Stimulated activated naive CD8-positive, alpha-beta T cell treated with anti-CD3 and anti-CD28 coated beads, Interleukin-15, amount 100 ng/mL, for 72 hours (primary cell): ENCODE measurements at regions not wholly inside any gene's neighbourhood (a gene's known extent, or its start where the extent isn't known, plus 50 kb on each side); places are given as distances from the start of the nearest gene placed in this dataset.

Source experiments
- ATAC-seq: fragments of 150-1000 bp; cut with Tn5 transposase; 2 replicates; pipeline ENCODE4 v1.10.0; 2021; ENCODE audit warnings: mild to moderate bottlenecking, moderate library complexity
- DNase-seq, 2 donors: peaks; one replicate each; pipeline ENCODE4 v3.0.0; 2021 to 2022
- H3K27ac Mint-ChIP-seq, 2 donors: one replicate each; pipeline ENCODE4 v1.8.0; 2022; ENCODE audit warnings: mild to moderate bottlenecking in 2 of 2, mixed read lengths in 2 of 2, moderate library complexity in 2 of 2
- H3K27me3 Mint-ChIP-seq: one replicate; pipeline ENCODE4 v1.8.0; 2022; ENCODE audit warnings: mixed read lengths
- H3K4me1 Mint-ChIP-seq: one replicate; pipeline ENCODE4 v1.8.0; 2022; ENCODE audit warnings: mild to moderate bottlenecking, mixed read lengths
- H3K4me3 Mint-ChIP-seq, 2 donors: one replicate each; pipeline ENCODE4 v1.8.0; 2022; ENCODE audit warnings: mild to moderate bottlenecking in 2 of 2, mixed read lengths in 2 of 2, moderate library complexity in 1 of 2
- H3K9me3 Mint-ChIP-seq, 2 donors: one replicate each; pipeline ENCODE4 v1.8.0; 2022; ENCODE audit warnings: mixed read lengths in 2 of 2

DNA sequence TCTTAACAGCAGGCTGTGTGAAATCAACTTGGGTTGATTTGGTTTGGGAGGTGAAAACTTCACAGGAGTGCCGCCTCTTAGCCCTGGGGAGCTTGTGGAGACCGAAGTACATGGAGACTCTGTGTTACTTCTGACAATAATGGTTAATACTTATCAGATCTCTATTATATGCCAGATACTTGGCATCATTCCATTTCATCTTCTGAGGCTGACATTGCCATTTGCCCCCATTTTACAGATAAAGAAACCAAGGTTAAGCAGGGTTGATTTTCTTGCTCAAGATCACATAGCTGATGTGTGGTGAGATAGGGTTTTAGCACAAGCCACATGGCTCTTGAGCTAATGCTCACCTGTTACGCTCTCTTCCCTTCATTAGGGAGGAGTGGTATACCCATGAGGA, 150.6 kb upstream of the FAM13C start:
- no peak for ATAC-seq
- Mint-ChIP-seq H3K9me3 (no peaks in the 10 kb centered on the region), H3K27me3 (no peaks in the 10 kb centered on the region), H3K27ac (no peak overlapping the region), H3K4me1 (no peaks in the 10 kb centered on the region), H3K4me3 (no peak overlapping the region)
- no peak for DNase-seq

DNA sequence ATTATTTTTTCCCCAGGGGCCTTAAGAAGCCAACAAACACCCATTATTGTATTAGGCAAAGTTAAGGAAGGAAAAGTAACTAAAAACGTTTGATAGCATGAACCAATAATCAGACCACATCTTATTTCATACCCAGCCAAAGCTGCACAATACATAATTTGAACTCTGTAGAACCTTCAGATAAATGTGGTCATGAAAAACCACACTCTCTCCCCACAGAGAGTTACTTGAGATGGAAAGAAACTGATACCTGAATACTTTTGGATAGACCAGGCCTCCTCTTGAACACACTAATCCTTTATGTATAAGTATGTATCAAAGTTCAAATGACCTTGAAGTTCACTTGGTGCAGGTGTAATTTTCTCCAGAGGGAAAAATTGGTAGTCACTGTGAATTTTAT, 146.6 kb upstream of the FAM13C start:
- H3K4me3 Mint-ChIP-seq, result no peak overlapping the region
- H3K27ac Mint-ChIP-seq, result no peak overlapping the region
- H3K4me1 Mint-ChIP-seq, result no peaks in the 10 kb centered on the region
- no peaks in the 10 kb centered on the region for H3K27me3 Mint-ChIP-seq
- no peak for DNase-seq
- no peaks in the 10 kb centered on the region for H3K9me3 Mint-ChIP-seq
- no peak for ATAC-seq

DNA sequence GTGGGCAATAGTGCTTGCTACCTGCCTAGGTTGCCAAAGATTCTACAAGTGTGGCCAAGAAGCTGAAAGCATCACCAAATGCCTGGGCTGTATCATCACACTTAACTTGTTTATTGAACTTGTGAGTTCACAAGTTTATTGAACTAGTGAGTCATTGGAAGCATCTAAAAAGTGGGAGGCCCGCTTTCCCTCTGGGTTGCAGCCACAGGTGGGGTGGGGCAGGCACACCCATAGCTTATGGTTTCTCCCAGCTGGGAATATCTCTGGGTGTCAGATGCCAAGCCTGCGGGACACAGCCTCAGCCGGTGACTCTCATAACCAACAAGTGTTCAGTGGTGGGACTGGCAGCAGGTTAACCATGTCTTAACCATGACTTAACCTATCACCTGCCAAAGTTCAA, 145.9 kb upstream of the FAM13C start:
- Mint-ChIP-seq H3K27me3 (no peaks in the 10 kb centered on the region), H3K4me1 (no peaks in the 10 kb centered on the region), H3K4me3 (no peak overlapping the region), H3K9me3 (no peaks in the 10 kb centered on the region), H3K27ac (no peak overlapping the region)
- DNase-seq (no peak), ATAC-seq (no peak)

DNA sequence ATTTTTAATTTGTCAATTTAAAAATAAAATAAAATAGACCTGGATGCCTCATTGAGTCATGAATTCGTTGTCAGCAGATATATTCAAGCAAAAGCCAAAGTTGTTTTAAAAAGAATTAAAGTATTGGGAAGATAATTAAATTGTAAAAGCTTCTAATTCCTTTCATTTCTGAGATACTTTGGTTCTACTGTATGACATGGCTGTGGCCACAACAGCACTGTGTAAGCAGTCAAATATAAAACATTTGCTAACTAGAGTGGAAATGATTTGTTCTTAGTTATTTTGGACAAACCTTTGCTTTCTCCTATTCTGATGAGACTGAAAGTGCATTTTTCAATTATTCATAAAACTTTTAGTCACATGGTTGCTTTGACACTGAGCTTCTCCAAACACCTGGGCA, 143.6 kb upstream of the FAM13C start:
- H3K27ac Mint-ChIP-seq, result no peak overlapping the region
- H3K9me3 Mint-ChIP-seq, result no peaks in the 10 kb centered on the region
- no peak for ATAC-seq
- no peaks in the 10 kb centered on the region for H3K4me1 Mint-ChIP-seq
- no peak overlapping the region for H3K4me3 Mint-ChIP-seq
- no peak for DNase-seq
- no peaks in the 10 kb centered on the region for H3K27me3 Mint-ChIP-seq

DNA sequence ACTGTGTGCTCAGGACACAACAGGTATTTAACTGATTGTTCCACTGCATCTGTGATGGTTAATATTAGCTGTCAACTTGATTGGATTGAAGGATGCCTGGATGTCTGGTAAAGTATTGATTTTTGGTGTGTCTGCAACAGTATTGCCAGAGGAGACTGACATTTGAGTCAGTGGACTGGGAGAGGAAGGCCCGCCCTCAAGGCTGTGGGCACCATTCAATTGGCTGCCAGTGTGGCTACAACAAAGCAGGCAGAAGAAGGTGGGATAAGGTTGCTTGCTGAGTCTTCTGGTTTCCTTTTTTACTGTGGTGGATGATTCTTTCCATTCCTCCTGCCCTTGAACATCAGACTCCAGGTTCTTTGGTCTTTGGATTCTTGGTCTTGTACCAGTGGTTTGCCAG, 137.1 kb upstream of the FAM13C start:
- Mint-ChIP-seq H3K9me3 (peaks cover 8 to 27% of the 10 kb centered on the region in 2 donors), H3K27ac (no peak overlapping the region), H3K4me3 (no peak overlapping the region), H3K27me3 (no peaks in the 10 kb centered on the region), H3K4me1 (no peaks in the 10 kb centered on the region)
- ATAC-seq, result no peak
- DNase-seq, result no peak

DNA sequence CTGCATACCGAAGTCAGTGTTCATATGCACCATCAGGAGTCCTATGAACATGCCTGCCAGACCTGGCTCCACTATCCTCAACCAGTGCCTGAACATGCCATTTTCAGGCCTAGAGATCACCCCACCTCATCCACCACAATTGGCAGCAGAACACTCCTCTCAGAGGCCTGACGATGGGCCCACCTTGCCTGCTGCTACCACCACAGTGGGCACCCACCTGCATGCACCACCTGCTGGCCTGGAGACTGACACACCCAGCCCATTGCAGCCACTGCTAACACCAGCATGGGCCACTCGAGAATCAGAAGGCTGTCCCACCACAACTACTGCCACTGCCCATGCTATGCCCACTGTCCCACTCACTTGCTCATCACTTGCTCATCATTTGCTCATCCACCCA, 130.7 kb upstream of the FAM13C start:
- Mint-ChIP-seq H3K27me3 (no peaks in the 10 kb centered on the region), H3K27ac (peak overlapping the region in 1 of 2 donors; percentile 36), H3K9me3 (peaks cover 16 to 36% of the 10 kb centered on the region in 2 donors), H3K4me3 (no peak overlapping the region), H3K4me1 (no peaks in the 10 kb centered on the region)
- DNase-seq, result no peak
- ATAC-seq, result peak; percentile 31

DNA sequence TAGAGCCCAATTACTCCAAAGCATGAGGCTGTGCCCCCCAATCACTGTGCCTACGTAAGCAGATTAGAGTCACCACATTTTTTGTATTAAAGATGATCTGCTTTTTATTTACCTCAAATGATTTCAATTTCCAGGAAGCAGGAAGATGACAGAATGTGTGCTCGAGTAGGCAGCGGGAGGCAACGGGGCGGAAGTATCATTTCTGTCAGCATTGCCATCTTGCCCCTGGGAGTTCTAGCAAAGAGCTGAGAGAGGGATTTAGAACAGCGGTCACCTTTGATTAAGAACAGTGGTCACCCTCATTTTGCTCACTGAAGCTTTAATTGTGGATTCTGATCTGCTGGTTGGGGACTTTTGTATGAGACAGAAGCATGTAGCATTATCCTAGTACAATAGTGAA, 117.1 kb upstream of the FAM13C start:
- H3K9me3 Mint-ChIP-seq, result peaks cover 6 to 43% of the 10 kb centered on the region in 2 donors

DNA sequence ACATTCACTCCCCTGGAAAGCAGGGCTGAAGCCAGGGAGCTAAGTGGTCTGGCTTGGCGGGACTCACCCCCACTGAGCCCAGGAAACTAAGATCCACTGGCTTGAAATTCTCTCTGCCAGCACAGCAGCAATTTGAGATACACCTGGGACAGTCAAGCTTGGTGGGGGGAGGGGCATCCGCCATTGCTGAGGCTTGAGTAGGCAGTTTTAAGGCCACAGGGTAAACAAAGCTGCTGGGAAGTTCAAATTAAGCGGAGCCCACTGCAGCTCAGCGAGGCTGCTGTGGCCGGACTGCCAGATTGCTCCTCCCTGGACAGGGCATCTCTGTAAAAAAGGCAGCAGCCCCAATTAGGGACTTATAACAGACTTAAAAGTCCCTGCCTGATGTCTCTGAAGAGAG, 108.2 kb upstream of the FAM13C start:
- H3K27me3 Mint-ChIP-seq, result no peaks in the 10 kb centered on the region
- H3K4me3 Mint-ChIP-seq, result no peak overlapping the region
- DNase-seq (no peak), ATAC-seq (no peak)
- H3K9me3 Mint-ChIP-seq, result peaks cover 31 to 32% of the 10 kb centered on the region in 2 donors
- no peaks in the 10 kb centered on the region for H3K4me1 Mint-ChIP-seq
- H3K27ac Mint-ChIP-seq, result no peak overlapping the region

More for the DNA sequence above, 117.1 kb upstream of the FAM13C start:
- Mint-ChIP-seq H3K4me3 (no peak overlapping the region), H3K4me1 (no peaks in the 10 kb centered on the region), H3K27ac (no peak overlapping the region), H3K27me3 (no peaks in the 10 kb centered on the region)
- DNase-seq, result no peak
- ATAC-seq, result no peak

DNA sequence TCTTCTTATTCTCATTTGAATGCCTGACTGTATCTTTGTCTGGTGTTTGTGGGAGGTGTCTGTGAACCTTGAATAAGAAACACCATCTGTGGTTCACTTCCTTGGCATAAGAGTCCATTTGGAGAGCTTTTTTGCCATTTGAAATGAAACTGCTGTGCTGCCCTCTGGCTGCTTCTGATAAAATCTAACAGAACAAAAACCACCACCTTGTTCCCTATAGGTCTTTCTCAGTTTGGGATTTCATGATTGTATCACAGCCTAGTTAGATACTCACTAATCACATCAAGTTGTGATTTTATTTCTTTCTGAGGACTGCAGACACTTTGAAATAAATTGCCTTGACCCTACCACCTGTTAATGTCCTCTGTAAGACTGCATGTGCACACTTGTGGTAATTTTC, 102.7 kb upstream of the FAM13C start:
- Mint-ChIP-seq H3K27ac (no peak overlapping the region), H3K9me3 (peaks cover 0 to 17% of the 10 kb centered on the region in 2 donors), H3K27me3 (no peaks in the 10 kb centered on the region), H3K4me3 (no peak overlapping the region), H3K4me1 (no peaks in the 10 kb centered on the region)
- ATAC-seq (no peak), DNase-seq (no peak)

DNA sequence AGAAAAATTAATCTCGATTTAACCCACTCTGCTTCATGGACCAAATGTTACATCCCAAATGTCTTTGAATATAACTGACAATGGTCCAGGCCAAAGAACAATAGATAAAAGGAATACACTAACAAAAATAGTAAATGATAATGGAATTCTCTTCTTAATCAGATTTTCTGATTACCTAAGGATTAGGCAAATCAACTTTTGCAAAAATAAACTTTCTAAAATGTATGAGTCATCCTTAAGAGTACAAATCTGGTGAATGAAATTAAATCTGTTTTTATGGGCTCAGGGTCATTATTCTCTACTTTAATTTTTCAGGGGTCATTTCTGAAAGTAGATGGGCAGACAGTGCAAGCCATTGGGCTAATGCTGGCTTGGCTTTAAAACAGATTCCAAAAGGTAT, 102.1 kb upstream of the FAM13C start:
- Mint-ChIP-seq H3K4me3 (no peak overlapping the region), H3K27me3 (no peaks in the 10 kb centered on the region), H3K27ac (no peak overlapping the region), H3K9me3 (peaks cover 0 to 17% of the 10 kb centered on the region in 2 donors), H3K4me1 (no peaks in the 10 kb centered on the region)
- DNase-seq (no peak), ATAC-seq (no peak)

DNA sequence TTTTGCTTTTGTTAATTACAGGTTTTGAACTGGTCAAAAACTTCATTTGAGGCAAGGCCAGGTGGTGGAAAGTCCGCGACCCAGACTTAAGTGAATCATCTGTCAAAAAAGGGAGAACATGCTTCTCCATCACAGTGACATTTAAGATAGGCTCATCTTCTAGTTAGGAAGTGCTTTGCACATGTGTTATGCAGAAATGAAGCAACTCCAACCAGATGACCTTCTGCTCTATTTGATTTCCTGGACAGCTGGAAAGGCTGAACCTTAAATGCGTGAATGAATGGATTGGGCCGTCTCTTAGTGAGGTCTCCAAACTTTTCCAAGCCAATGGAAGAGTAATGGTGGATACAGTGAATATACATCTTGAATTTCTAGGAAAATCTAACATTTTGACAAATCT, 101.6 kb upstream of the FAM13C start:
- Mint-ChIP-seq H3K27me3 (no peaks in the 10 kb centered on the region), H3K9me3 (peaks cover 0 to 13% of the 10 kb centered on the region in 2 donors), H3K4me1 (no peaks in the 10 kb centered on the region), H3K4me3 (no peak overlapping the region), H3K27ac (no peak overlapping the region)
- DNase-seq, result no peak
- ATAC-seq, result no peak

DNA sequence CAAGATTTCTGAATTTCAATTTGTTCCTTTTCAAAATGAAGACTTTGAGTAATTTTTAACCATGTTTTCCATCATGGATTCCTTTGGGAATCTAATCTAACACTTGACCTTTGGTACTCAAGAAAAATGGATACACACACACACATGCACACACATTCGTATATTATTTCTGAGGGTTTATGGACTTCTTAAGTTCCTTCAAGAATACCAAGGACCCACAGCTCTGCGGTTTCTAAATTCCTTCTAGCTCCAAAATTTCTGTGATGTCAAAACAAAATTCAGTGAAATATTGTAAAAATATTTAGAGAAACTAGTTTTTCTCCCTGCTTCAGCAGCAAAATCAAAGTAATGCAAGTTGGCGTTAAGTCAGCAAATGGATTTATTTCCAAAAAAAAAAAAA, 98.3 kb upstream of the FAM13C start:
- H3K4me3 Mint-ChIP-seq, result no peak overlapping the region
- DNase-seq (no peak), ATAC-seq (no peak)
- peaks cover 0 to 4% of the 10 kb centered on the region in 2 donors for H3K9me3 Mint-ChIP-seq
- H3K27ac Mint-ChIP-seq, result no peak overlapping the region
- no peaks in the 10 kb centered on the region for H3K4me1 Mint-ChIP-seq
- H3K27me3 Mint-ChIP-seq, result no peaks in the 10 kb centered on the region

DNA sequence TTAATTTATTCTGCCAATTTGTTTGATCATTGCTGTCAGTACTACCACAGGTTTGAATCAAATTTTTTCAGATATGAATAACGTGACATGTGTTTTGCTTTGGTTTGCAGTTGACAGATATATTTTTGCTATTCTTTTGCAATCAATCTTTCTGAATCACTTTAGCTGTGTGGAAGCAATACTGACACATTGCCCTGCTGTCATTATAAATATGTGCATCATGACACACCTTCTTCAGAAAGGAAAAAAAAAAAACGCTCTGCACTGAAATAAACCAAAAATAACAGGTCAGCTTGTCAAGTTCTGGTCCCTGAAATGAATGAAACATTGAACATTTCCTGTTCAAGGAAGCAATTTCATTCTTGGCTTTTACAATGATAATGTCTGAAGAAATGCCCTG, 93.8 kb upstream of the FAM13C start:
- no peak overlapping the region for H3K4me3 Mint-ChIP-seq
- peaks cover under 1 to 4% of the 10 kb centered on the region in 2 donors for H3K9me3 Mint-ChIP-seq
- DNase-seq (no peak), ATAC-seq (no peak)
- H3K4me1 Mint-ChIP-seq, result no peaks in the 10 kb centered on the region
- no peak overlapping the region for H3K27ac Mint-ChIP-seq
- H3K27me3 Mint-ChIP-seq, result no peaks in the 10 kb centered on the region

DNA sequence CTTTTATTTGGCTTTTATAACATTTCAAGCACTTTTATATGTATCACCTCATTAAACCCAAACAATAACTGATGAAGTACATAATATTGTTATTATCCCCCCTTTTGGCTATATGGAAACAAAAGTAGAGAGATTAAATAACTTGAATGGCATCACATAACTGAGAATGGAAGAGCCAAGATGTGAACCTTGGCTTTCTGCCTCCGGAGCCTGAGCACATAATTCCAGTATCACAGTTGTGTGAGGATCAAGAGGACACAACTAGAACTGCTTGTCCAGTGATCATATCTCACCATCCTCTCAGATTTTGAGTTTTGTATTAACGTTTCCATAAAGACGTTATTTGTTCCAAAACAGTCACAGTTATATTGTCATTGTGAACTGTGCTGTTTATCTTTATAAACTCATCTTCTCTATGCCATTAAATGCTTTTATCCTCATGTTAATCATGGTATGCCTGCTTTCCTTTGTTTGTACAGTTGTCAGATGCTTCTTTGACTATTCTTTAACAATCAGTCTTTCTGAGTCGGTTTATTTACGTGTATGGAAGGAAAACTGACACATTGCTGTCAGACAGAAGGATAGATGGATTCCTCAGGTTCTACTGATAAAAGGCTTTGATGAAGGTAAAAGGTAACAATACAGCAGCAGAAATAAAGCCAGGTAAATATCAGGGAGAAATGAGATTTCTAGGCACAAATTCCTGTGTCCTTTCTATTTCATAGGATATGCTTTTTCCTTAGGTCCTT, 92.0 kb upstream of the FAM13C start:
- H3K4me1 Mint-ChIP-seq, result no peaks in the 10 kb centered on the region
- ATAC-seq, result no peak
- DNase-seq, result no peak

DNA sequence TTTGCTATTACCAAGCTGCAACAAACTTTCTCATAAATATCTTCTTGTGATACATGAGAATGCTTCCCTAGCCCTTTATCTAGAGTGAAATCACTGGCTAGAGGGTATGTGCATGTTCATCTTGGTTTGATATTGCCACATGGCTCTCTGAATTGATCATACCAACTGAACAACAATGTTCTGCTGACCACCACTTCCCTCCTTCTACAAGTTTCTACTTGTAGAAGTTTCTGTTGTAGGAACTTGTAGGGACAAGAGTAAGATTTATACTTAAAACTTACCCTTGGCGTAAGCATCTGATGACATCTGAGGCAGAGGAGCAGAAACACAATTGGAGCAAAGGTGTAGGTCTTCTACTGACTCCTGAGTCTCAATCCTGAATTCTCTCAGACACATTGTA, 86.3 kb upstream of the FAM13C start:
- no peak for ATAC-seq

More for the DNA sequence above, 92.0 kb upstream of the FAM13C start:
- Mint-ChIP-seq H3K27ac (no peak overlapping the region), H3K4me3 (no peak overlapping the region), H3K27me3 (no peaks in the 10 kb centered on the region), H3K9me3 (peaks cover 4 to 7% of the 10 kb centered on the region in 2 donors)

DNA sequence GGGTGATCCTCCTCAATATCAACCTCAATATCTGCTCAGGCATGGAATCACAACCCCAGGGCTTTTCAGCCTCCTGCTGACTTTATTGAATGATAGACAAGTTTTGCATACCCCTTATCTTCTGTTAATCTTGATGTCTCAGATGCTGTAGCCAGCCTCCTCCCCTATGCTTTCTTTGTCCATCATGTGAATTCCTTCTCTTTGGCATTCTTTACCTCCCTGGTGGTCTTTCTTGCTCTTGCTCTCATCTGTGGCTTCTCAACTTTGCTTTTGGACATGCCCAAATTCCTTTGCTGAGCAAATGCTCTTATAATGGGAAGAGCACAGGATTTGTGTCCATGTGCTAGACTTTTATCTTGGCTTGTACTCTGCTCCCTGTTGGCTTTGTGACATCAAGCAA, 73.4 kb upstream of the FAM13C start:
- Mint-ChIP-seq H3K27ac (no peak overlapping the region), H3K4me3 (no peak overlapping the region), H3K4me1 (no peaks in the 10 kb centered on the region), H3K27me3 (no peaks in the 10 kb centered on the region), H3K9me3 (peaks cover 0 to 5% of the 10 kb centered on the region in 2 donors)
- DNase-seq (no peak), ATAC-seq (no peak)

More for the DNA sequence above, 86.3 kb upstream of the FAM13C start:
- H3K27ac Mint-ChIP-seq, result no peak overlapping the region
- H3K27me3 Mint-ChIP-seq, result no peaks in the 10 kb centered on the region
- H3K9me3 Mint-ChIP-seq, result peaks cover 0 to 7% of the 10 kb centered on the region in 2 donors
- H3K4me3 Mint-ChIP-seq, result no peak overlapping the region
- no peaks in the 10 kb centered on the region for H3K4me1 Mint-ChIP-seq
- no peak for DNase-seq
